Hepatocyte (in vitro differentiated cells): ENCODE measurements at regions not wholly inside any gene's neighbourhood (a gene's known extent, or its start where the extent isn't known, plus 50 kb on each side); places are given as distances from the start of the nearest gene placed in this dataset.

Experiments
- DNase-seq: peaks from one replicate; pipeline ENCODE4 v3.0.0-alpha.2; 2016; ENCODE audit warnings: low spot score
- H2AFZ ChIP-seq: fragments of 200-600 bp; sonication (generic); 2 replicates; pipeline ENCODE4 v1.6.0; 2016; ENCODE audit warnings: antibody characterized with exemption, mild to moderate bottlenecking
- H3K27ac ChIP-seq: fragments of 200-600 bp; sonication (generic); 2 replicates; pipeline ENCODE4 v1.5.1; 2016; ENCODE audit warnings: mild to moderate bottlenecking
- H3K27me3 ChIP-seq: fragments of 200-600 bp; sonication (generic); 2 replicates; pipeline ENCODE4 v1.6.1; 2016
- H3K36me3 ChIP-seq: fragments of 200-600 bp; sonication (generic); replicated peaks from 2 replicates; pipeline ENCODE4 v1.5.1; 2016; ENCODE audit warnings: low read depth; ENCODE audit not compliant: insufficient read depth
- H3K4me1 ChIP-seq: fragments of 200-600 bp; sonication (generic); 2 replicates; pipeline ENCODE4 v1.5.1; 2016; ENCODE audit warnings: mild to moderate bottlenecking, moderate library complexity; ENCODE audit not compliant: insufficient read depth
- H3K4me2 ChIP-seq: fragments of 200-600 bp; sonication (generic); 2 replicates; pipeline ENCODE4 v1.6.0; 2016
- H3K4me3 ChIP-seq: fragments of 200-600 bp; sonication (generic); 2 replicates; pipeline ENCODE4 v1.5.1; 2016; ENCODE audit warnings: mild to moderate bottlenecking
- H3K79me2 ChIP-seq: fragments of 200-600 bp; sonication (generic); 2 replicates; pipeline ENCODE4 v1.6.0; 2017; ENCODE audit warnings: mild to moderate bottlenecking
- H3K9me2 ChIP-seq: fragments of 200-600 bp; sonication (generic); replicated peaks from 2 replicates; pipeline ENCODE4 v1.6.0; 2017; ENCODE audit warnings: mild to moderate bottlenecking; ENCODE audit not compliant: insufficient read depth
- H3K9me3 ChIP-seq: fragments of 200-600 bp; sonication (generic); 2 replicates; pipeline ENCODE4 v1.5.1; 2016; ENCODE audit warnings: low read depth, mild to moderate bottlenecking
- H4K20me1 ChIP-seq: fragments of 200-600 bp; sonication (generic); 2 replicates; pipeline ENCODE4 v1.6.0; 2016; ENCODE audit warnings: mild to moderate bottlenecking; ENCODE audit not compliant: insufficient read depth, poor library complexity, severe bottlenecking
- EZH2 ChIP-seq: fragments of 200-600 bp; sonication (generic); IDR thresholded peaks from 2 replicates; pipeline ENCODE4 v1.6.1; 2016; ENCODE audit warnings: antibody characterized with exemption, mild to moderate bottlenecking, borderline replicate concordance
- EZH2phosphoT487 ChIP-seq: fragments of 200-600 bp; sonication (generic); IDR thresholded peaks from one replicate; pipeline ENCODE4 v1.6.1; 2018; ENCODE audit warnings: antibody characterized with exemption, mild to moderate bottlenecking, low read depth, moderate library complexity; ENCODE audit not compliant: unreplicated experiment, severe bottlenecking
- WGBS: methylation state at CpG from one replicate; pipeline ENCODE4 v1.1.6; 2016; ENCODE audit warnings: low lambda C conversion rate; ENCODE audit errors: missing lambda C conversion rate; 5-methylcytosine and 5-hydroxymethylcytosine counted together
- TF ChIP-seq, protein P1 (sequence below): fragments of 200-600 bp; sonication (generic); IDR thresholded peaks from 2 replicates; pipeline ENCODE4 v1.5.1; 2016; ENCODE audit warnings: antibody characterized with exemption, mild to moderate bottlenecking; ENCODE audit not compliant: poor library complexity

GRCh38 chr13:38419312-38419873 lies 69.7 kb downstream of the UFM1 start:
- no peak overlapping the region for H3K4me3 ChIP-seq
- H3K4me2 ChIP-seq: no peak overlapping the region
- H3K36me3 ChIP-seq: no peaks in the 10 kb centered on the region
- H3K9me3 ChIP-seq: no peaks in the 10 kb centered on the region
- H4K20me1 ChIP-seq: no peaks in the 10 kb centered on the region
- H3K79me2 ChIP-seq: no peaks in the 10 kb centered on the region
- no peak overlapping the region for H2AFZ ChIP-seq
- no peak for DNase-seq
- no peaks in the 10 kb centered on the region for H3K27me3 ChIP-seq
- H3K4me1 ChIP-seq: no peaks in the 10 kb centered on the region
- no peaks in the 10 kb centered on the region for H3K9me2 ChIP-seq
- TF ChIP-seq EZH2phosphoT487 (no peak), EZH2 (no peak)
- TF ChIP-seq, protein P1, sequence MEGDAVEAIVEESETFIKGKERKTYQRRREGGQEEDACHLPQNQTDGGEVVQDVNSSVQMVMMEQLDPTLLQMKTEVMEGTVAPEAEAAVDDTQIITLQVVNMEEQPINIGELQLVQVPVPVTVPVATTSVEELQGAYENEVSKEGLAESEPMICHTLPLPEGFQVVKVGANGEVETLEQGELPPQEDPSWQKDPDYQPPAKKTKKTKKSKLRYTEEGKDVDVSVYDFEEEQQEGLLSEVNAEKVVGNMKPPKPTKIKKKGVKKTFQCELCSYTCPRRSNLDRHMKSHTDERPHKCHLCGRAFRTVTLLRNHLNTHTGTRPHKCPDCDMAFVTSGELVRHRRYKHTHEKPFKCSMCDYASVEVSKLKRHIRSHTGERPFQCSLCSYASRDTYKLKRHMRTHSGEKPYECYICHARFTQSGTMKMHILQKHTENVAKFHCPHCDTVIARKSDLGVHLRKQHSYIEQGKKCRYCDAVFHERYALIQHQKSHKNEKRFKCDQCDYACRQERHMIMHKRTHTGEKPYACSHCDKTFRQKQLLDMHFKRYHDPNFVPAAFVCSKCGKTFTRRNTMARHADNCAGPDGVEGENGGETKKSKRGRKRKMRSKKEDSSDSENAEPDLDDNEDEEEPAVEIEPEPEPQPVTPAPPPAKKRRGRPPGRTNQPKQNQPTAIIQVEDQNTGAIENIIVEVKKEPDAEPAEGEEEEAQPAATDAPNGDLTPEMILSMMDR: no peak
- WGBS: 81% methylated on average over 3 of the region's 3 CpGs
- H3K27ac ChIP-seq: no peak overlapping the region

GRCh38 chr13:38421590-38422560 lies 72.2 kb downstream of the UFM1 start:
- TF ChIP-seq, protein P1: no peak
- TF ChIP-seq EZH2: no peak
- TF ChIP-seq EZH2phosphoT487: no peak
- no peaks in the 10 kb centered on the region for H3K4me1 ChIP-seq
- no peaks in the 10 kb centered on the region for H3K27me3 ChIP-seq
- H4K20me1 ChIP-seq: no peaks in the 10 kb centered on the region
- H3K4me2 ChIP-seq: no peak overlapping the region
- 94% methylated on average over 5 of the region's 5 CpGs for WGBS
- DNase-seq: no peak
- H3K27ac ChIP-seq: no peak overlapping the region
- no peaks in the 10 kb centered on the region for H3K79me2 ChIP-seq
- no peak overlapping the region for H2AFZ ChIP-seq
- no peak overlapping the region for H3K4me3 ChIP-seq
- H3K36me3 ChIP-seq: no peaks in the 10 kb centered on the region
- H3K9me2 ChIP-seq: no peaks in the 10 kb centered on the region
- no peaks in the 10 kb centered on the region for H3K9me3 ChIP-seq

- no peak for DNase-seq
- WGBS: 94% methylated on average over 1 of the region's 1 CpG
- Histone ChIP-seq H3K4me2 (no peak overlapping the region), H2AFZ (no peak overlapping the region), H3K9me2 (no peaks in the 10 kb centered on the region), H3K9me3 (no peaks in the 10 kb centered on the region), H4K20me1 (no peaks in the 10 kb centered on the region), H3K36me3 (no peaks in the 10 kb centered on the region), H3K27ac (no peak overlapping the region), H3K27me3 (no peaks in the 10 kb centered on the region), H3K79me2 (no peaks in the 10 kb centered on the region), H3K4me1 (no peaks in the 10 kb centered on the region), H3K4me3 (no peak overlapping the region)
- TF ChIP-seq EZH2 (no peak), EZH2phosphoT487 (no peak)
- TF ChIP-seq, protein P1: no peak
Measured at GRCh38 chr13:38429916-38430315, 80.3 kb downstream of the UFM1 start.
